Hepatocyte (in vitro differentiated cells): ENCODE measurements at regions not wholly inside any gene's neighbourhood (a gene's known extent, or its start where the extent isn't known, plus 50 kb on each side); places are given as distances from the start of the nearest gene placed in this dataset.

Source experiments
- DNase-seq: peaks from one replicate; pipeline ENCODE4 v3.0.0-alpha.2; 2016; ENCODE audit warnings: low spot score
- H2AFZ ChIP-seq: fragments of 200-600 bp; sonication (generic); 2 replicates; pipeline ENCODE4 v1.6.0; 2016; ENCODE audit warnings: antibody characterized with exemption, mild to moderate bottlenecking
- H3K27ac ChIP-seq: fragments of 200-600 bp; sonication (generic); 2 replicates; pipeline ENCODE4 v1.5.1; 2016; ENCODE audit warnings: mild to moderate bottlenecking
- H3K27me3 ChIP-seq: fragments of 200-600 bp; sonication (generic); 2 replicates; pipeline ENCODE4 v1.6.1; 2016
- H3K36me3 ChIP-seq: fragments of 200-600 bp; sonication (generic); replicated peaks from 2 replicates; pipeline ENCODE4 v1.5.1; 2016; ENCODE audit warnings: low read depth; ENCODE audit not compliant: insufficient read depth
- H3K4me1 ChIP-seq: fragments of 200-600 bp; sonication (generic); 2 replicates; pipeline ENCODE4 v1.5.1; 2016; ENCODE audit warnings: mild to moderate bottlenecking, moderate library complexity; ENCODE audit not compliant: insufficient read depth
- H3K4me2 ChIP-seq: fragments of 200-600 bp; sonication (generic); 2 replicates; pipeline ENCODE4 v1.6.0; 2016
- H3K4me3 ChIP-seq: fragments of 200-600 bp; sonication (generic); 2 replicates; pipeline ENCODE4 v1.5.1; 2016; ENCODE audit warnings: mild to moderate bottlenecking
- H3K79me2 ChIP-seq: fragments of 200-600 bp; sonication (generic); 2 replicates; pipeline ENCODE4 v1.6.0; 2017; ENCODE audit warnings: mild to moderate bottlenecking
- H3K9me2 ChIP-seq: fragments of 200-600 bp; sonication (generic); replicated peaks from 2 replicates; pipeline ENCODE4 v1.6.0; 2017; ENCODE audit warnings: mild to moderate bottlenecking; ENCODE audit not compliant: insufficient read depth
- H3K9me3 ChIP-seq: fragments of 200-600 bp; sonication (generic); 2 replicates; pipeline ENCODE4 v1.5.1; 2016; ENCODE audit warnings: low read depth, mild to moderate bottlenecking
- H4K20me1 ChIP-seq: fragments of 200-600 bp; sonication (generic); 2 replicates; pipeline ENCODE4 v1.6.0; 2016; ENCODE audit warnings: mild to moderate bottlenecking; ENCODE audit not compliant: insufficient read depth, poor library complexity, severe bottlenecking
- CTCF ChIP-seq: fragments of 200-600 bp; sonication (generic); IDR thresholded peaks from 2 replicates; pipeline ENCODE4 v1.5.1; 2016; ENCODE audit warnings: antibody characterized with exemption, mild to moderate bottlenecking; ENCODE audit not compliant: poor library complexity
- EZH2 ChIP-seq: fragments of 200-600 bp; sonication (generic); IDR thresholded peaks from 2 replicates; pipeline ENCODE4 v1.6.1; 2016; ENCODE audit warnings: antibody characterized with exemption, mild to moderate bottlenecking, borderline replicate concordance
- EZH2phosphoT487 ChIP-seq: fragments of 200-600 bp; sonication (generic); IDR thresholded peaks from one replicate; pipeline ENCODE4 v1.6.1; 2018; ENCODE audit warnings: antibody characterized with exemption, mild to moderate bottlenecking, low read depth, moderate library complexity; ENCODE audit not compliant: unreplicated experiment, severe bottlenecking
- WGBS: methylation state at CpG from one replicate; pipeline ENCODE4 v1.1.6; 2016; ENCODE audit warnings: low lambda C conversion rate; ENCODE audit errors: missing lambda C conversion rate; 5-methylcytosine and 5-hydroxymethylcytosine counted together

GRCh38 chr20:62575976-62576722 lies 66.2 kb upstream of the SLCO4A1 start:
- Histone ChIP-seq H3K9me3 (no peaks in the 10 kb centered on the region), H3K9me2 (no peaks in the 10 kb centered on the region), H2AFZ (no peak overlapping the region), H3K36me3 (no peaks in the 10 kb centered on the region), H4K20me1 (no peaks in the 10 kb centered on the region), H3K27ac (no peak overlapping the region), H3K4me3 (no peak overlapping the region), H3K4me1 (no peaks in the 10 kb centered on the region), H3K79me2 (no peaks in the 10 kb centered on the region), H3K4me2 (no peak overlapping the region), H3K27me3 (peaks cover 26% of the 10 kb centered on the region)
- 86% methylated on average over 22 of the region's 23 CpGs for WGBS
- no peak for TF ChIP-seq EZH2phosphoT487
- TF ChIP-seq EZH2: no peak
- TF ChIP-seq CTCF: no peak
- no peak for DNase-seq

- DNase-seq: peak; percentile 70
Observed at GRCh38 chr20:62576815-62577489, 65.4 kb upstream of the SLCO4A1 start.

GRCh38 chr20:62577490-62577836 lies 64.8 kb upstream of the SLCO4A1 start:
- WGBS: 41% methylated on average over 9 of the region's 14 CpGs
- H4K20me1 ChIP-seq: no peaks in the 10 kb centered on the region
- peaks cover 26% of the 10 kb centered on the region for H3K27me3 ChIP-seq
- H3K9me3 ChIP-seq: no peaks in the 10 kb centered on the region
- TF ChIP-seq EZH2 (no peak), EZH2phosphoT487 (no peak), CTCF (no peak)
- no peak for DNase-seq
- no peak overlapping the region for H3K27ac ChIP-seq
- H3K79me2 ChIP-seq: no peaks in the 10 kb centered on the region
- H3K36me3 ChIP-seq: no peaks in the 10 kb centered on the region
- no peak overlapping the region for H2AFZ ChIP-seq
- H3K4me3 ChIP-seq: no peak overlapping the region
- H3K4me2 ChIP-seq: no peak overlapping the region
- no peaks in the 10 kb centered on the region for H3K9me2 ChIP-seq
- H3K4me1 ChIP-seq: no peaks in the 10 kb centered on the region

More at GRCh38 chr20:62576815-62577489, 65.4 kb upstream of the SLCO4A1 start:
- H3K9me3 ChIP-seq: no peaks in the 10 kb centered on the region
- no peak overlapping the region for H3K4me2 ChIP-seq
- H3K27ac ChIP-seq: no peak overlapping the region
- 55% methylated on average over 15 of the region's 15 CpGs for WGBS
- TF ChIP-seq CTCF (no peak), EZH2 (no peak), EZH2phosphoT487 (no peak)
- H3K4me3 ChIP-seq: no peak overlapping the region
- no peaks in the 10 kb centered on the region for H4K20me1 ChIP-seq
- H3K36me3 ChIP-seq: no peaks in the 10 kb centered on the region
- no peaks in the 10 kb centered on the region for H3K9me2 ChIP-seq
- no peaks in the 10 kb centered on the region for H3K4me1 ChIP-seq
- H2AFZ ChIP-seq: no peak overlapping the region
- H3K27me3 ChIP-seq: peaks cover 26% of the 10 kb centered on the region
- H3K79me2 ChIP-seq: no peaks in the 10 kb centered on the region
